ENCODE measurements at regions not wholly inside any gene's neighbourhood (a gene's known extent, or its start where the extent isn't known, plus 50 kb on each side); places are given as distances from the start of the nearest gene placed in this dataset.

GRCh38 chr13:77437267-77437666 is 98.2 kb upstream of the SCEL start:
- TF ChIP-seq IRF1 (CRISPR knock-in tag; IDR thresholded peaks at IDR 0.05), result no peak
- no peak for TF ChIP-seq ETV6 (CRISPR knock-in tag; IDR thresholded peaks at IDR 0.05)
- TF ChIP-seq SP1 (CRISPR knock-in tag; conservative IDR thresholded peaks at IDR 0.05), result no peak
- TF ChIP-seq CTCF (IDR thresholded peaks at IDR 0.05), result no peak
- TF ChIP-seq NR2C2 (CRISPR knock-in tag; IDR thresholded peaks at IDR 0.05), result no peak
- no peak for TF ChIP-seq NR1H2 (CRISPR knock-in tag; IDR thresholded peaks at IDR 0.05)
- no peak for TF ChIP-seq ZNF317 (CRISPR knock-in tag; IDR thresholded peaks at IDR 0.05; ENCODE audit: borderline replicate concordance, low read depth)
- no peak for TF ChIP-seq ARID4B (CRISPR knock-in tag; IDR thresholded peaks at IDR 0.05; ENCODE audit: borderline replicate concordance)
- TF ChIP-seq ELF4 (CRISPR knock-in tag; IDR thresholded peaks at IDR 0.05; ENCODE audit: low read depth), result no peak
- no peak for TF ChIP-seq FOXP1 (CRISPR knock-in tag; IDR thresholded peaks at IDR 0.05; ENCODE audit: borderline replicate concordance)
- TF ChIP-seq E2F4 (CRISPR knock-in tag; IDR thresholded peaks at IDR 0.05; ENCODE audit: borderline replicate concordance, low read depth), result no peak
- no peak for TF ChIP-seq ATF3 (CRISPR knock-in tag; conservative IDR thresholded peaks at IDR 0.05)
